GM19463 (cell line): ENCODE measurements at regions not wholly inside any gene's neighbourhood (a gene's known extent, or its start where the extent isn't known, plus 50 kb on each side); places are given as distances from the start of the nearest gene placed in this dataset.
"Not testable (repeated sequence)": the region's sequence is repeated elsewhere in the genome, so short reads cannot be mapped to it uniquely, and the experiment has no call there.

Experiments used
- ATAC-seq: cut with Tn5 transposase; IDR thresholded peaks from one replicate; pipeline ENCODE4 v1.9.1; 2021; ENCODE audit warnings: mild to moderate bottlenecking, moderate library complexity; ENCODE audit not compliant: unreplicated experiment

DNA sequence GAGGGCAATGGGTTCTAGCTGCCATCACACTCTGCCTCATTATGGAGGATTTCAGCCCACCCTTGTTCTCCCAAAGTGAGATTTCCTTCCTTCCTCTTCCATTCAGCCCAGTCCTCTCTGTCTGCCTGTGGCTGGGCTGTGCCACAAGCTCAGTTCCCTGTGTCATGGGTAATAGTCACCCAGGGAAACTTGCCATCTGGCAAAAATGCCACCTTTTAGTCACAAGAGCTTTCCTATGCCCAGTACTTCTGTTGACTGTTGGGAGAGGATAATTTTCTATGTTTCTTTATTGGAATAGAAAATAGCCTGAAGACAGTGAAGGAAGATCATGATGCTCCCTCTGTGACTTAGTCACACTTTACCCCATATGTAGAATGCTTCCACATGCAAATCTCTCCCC, 71.4 kb downstream of the TLR4 start:
- peak; percentile 3 for ATAC-seq

DNA sequence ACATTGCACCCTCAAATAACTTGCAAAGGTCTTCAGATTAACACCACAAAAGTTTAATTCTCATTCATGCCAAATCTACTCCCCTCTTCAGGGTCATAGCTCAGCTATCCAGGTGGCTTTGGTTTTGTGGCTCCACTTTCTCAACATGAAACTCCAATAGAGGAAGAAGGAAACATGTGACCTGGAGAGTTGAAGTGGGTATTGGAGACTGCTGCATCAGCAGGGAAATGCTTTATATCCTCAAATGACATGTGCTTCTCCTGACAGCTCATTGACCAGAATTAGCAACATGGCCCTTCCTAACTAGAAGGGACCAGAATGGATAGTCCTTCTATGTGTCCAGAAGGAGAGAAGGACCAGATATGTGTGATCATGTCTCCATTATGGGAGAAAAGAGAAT, 73.6 kb downstream of the TLR4 start:
- ATAC-seq: peak; percentile 71

DNA sequence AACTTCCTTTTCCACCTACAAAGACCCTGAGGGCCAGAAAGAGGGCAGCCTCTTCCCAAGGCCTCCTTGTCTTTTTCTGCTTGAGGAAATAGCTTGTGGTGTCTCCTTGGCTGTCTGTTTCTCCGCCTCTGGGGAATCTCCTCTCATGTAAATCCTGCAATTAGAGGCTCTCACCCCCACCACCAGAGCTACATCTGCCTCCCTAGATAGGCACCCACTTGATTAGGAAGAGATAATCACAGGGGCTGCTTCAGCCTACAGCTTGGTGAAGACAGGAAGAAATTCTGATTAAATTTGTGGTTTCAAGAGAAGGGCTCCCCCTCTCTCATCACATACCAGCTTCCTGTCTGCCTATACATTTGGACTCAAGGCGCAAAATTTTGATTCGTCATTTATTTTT, 75.6 kb downstream of the TLR4 start:
- ATAC-seq: no peak

DNA sequence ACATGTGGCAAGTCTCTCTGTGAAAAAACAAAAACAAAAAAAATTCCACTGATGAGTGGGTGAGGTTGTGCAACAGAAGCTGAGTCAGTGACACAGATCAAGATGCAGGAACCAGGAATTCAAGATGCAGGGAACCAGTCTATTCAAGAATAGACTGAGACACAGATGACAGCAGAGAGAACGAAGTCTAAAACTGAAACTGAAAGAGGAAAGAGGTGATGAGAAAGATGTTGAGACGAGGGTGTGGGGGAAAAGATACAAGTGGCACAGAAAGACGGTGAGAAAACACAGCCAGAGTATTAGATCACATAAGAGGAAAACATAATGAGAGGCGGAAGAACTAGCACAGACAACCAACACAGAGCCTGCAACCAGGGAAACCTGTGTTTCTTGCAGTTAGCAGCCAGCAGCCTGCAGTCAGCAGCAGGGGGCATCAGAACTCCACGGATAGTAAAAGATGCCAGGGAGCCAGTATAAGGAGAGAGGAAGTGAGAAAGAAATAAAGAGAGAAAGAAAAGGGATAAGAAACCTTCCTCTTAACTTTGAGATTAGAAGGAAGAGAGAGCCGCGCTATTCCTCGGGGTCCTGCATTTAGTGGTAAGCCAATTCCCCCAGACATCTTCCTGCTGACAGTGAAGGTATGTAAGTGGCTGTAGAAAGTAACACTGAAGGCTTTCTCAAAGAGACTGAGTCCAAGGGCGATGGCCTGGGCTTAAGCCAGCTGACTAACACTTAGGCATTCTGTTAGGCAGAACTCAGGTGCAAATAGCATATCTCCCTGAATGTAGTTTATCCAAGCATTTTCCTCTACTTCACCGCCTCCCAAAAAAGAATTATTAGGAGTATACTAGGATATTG, 79.0 kb downstream of the TLR4 start:
- peak; percentile 73 for ATAC-seq

DNA sequence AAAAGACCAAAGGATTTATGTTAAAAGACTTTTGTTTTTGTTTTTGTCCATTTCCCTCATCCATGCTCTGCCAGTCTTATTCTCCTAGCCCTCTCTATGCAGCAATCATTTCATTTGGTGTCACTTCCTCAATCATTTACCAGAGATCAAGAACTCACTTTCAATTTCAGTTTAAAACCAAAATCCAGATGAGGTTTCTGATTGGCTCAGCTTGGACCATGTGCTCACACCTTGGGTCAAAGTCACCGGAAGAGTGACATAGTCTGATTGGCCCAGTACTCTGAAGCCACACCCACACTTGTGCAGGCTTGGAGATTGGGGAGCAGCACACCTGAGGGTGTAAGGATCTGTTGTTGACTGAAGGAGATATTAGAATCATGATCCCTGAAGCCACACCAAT, 79.6 kb downstream of the TLR4 start:
- ATAC-seq: peak; percentile 70

DNA sequence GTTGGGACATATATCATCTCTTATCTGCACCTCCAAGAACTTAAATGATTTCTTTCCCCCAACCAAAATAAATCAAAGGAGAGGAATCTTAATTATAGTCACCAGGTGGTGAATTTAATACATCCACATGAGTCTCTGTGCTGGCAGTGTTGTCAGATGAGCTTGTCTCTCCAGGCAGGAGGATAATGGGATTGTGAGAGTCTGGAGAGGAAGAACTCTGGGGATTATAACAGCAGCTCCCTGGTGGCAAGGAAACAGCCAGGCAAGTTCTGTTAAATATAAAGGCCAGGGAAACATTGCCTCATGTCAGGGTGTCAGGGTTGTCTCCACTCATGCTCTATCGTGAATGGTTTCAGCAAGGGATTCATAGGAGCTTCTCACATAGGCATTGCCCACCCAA, 80.8 kb downstream of the TLR4 start:
- no peak for ATAC-seq

DNA sequence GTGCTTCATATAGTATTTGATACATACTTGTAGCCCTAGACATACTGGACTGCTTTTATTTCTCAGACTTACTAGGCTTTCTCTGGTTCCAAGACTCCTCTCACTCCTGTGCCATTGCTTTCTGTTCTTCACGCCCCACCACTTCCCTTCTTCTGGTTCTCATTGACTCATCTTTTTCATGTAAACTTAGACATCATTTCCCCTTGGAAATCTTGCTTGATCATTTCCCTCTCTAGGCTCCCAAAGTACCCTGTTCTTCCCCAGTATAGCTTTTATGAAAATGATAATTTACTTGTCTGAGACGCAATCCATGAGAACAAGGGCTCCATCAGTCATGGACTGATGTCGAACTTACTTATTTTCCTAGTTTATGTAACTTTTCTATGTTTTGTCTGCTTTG, 83.5 kb downstream of the TLR4 start:
- no peak for ATAC-seq

DNA sequence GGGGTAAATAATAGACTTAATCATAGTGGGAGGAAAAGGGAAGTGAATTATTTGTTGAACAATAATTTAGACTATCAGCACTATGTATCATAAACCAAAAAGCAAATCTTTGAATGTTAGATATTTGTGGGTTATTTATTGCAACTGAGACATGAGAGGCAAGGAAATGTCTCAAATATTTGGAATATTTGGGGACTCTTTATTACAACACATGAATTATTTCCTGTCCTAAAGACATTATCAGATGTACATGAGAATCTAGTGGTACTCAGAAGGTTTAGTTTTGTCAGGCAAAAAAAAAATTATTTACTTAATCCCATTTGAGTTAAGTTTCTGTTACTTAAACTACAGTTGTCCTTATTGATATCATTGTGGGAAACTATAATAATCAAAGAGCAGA, 91.1 kb downstream of the TLR4 start:
- ATAC-seq: no peak

DNA sequence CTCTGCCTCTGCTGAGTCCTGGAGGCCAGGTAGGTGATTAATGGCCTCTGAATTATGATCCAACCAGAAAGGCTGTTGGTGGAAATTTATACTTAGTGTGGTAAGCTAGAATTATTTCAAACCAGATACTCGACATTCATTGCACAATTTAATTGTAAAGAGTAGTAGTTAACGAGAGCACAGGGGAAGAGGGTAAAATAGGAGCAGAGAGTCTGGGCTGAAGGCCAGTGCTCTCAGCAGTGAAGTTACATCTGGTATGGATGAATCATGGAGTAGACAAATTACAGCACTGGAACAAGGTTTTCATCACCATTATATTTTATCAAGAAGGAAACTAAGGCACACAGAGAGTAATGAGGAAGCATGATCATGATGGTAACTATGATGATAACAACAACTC, 92.5 kb downstream of the TLR4 start:
- ATAC-seq: no peak

DNA sequence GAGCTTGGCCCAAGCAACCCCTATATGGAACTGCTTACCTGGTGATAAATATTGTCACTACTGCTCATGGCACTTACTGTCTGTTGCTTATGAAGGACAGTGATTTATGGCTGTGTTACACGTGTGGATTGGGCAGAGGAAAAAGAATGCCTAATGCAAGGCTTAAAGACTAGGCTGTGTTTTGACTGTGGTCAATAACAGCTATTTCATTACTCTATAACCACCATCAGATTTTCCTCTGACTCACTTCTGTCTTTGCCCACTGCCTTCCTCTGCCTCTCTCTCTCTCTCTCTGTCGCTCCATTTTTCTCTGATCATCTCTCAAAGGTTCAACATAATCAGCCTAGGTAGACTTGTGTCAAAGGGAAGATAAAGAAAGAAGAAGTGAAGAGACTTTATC, 96.2 kb downstream of the TLR4 start:
- no peak for ATAC-seq

DNA sequence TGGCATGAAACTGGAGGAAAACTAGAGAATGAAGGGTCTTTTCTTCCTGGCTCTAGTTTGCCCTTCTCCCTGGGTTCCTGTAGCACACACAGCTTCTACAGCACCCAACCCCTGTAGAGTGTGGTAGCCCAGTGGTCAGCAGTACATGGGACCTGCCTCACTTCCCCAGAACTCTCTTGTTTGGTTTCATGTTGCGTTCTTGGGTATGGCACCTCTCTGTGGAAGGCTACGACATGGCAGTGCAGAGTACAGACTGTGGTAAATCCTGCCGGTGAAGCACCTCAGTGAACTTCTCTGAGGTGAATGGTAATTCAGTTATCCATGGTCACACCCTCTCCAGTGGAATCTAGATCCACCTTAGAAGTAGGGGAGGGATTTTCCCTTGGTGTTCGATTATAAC, 105.5 kb downstream of the TLR4 start:
- no peak for ATAC-seq

DNA sequence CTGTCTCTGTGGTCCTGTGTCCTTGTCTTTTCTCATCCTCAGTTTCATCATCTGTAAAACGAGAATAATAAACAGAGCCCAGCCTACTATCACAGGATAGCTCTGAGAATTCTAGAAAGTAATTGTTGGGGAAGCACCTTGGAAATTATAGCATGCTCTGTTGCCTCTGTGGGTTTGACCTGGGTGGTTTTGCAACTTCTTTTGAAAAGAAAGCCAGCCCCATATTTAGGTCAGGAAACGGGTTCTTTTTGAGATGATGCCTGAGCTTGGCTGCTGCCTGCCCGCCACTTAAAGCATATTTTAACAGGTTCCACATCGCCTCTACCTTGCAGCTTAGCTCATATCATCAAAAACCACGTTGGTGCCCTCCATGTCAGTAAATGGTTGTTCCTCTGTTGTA, 111.1 kb downstream of the TLR4 start:
- ATAC-seq: peak; percentile 78

DNA sequence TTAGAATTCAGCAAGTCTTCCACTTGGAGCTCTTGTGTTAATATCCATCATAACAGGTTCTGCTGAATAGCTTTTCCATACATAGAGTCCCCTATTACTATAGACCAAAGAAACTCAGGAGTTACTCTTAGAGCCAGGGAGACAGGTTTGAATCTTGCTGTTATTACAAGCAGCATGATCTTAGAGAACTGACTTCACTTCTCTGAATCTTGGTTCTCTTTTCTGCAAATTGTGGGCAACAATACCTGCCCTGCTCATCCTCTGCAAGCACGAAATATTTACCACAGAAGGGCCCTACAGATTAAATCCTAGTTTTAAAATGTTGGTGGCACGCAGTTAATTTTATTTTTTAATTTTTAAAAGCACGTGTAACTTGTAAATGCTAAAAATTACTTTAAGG, 111.7 kb downstream of the TLR4 start:
- no peak for ATAC-seq

DNA sequence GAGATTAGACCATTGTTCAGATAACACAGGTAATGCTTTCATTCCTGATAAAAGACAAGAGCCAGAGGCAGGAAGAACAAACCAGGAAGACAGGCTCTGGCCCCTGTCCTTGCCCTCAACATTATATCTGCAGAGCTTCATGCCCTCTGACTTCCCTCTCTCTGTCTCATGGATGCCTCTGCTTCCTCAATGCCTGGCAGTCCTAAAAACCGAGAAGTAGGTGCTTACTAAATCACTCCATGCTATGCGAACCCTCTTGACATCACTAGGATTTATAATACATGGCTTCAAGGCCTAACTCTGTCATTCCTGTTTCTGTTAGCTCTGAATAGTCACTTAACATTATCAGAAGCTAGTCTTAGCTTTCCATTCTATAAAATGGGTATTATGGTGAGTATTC, 117.8 kb downstream of the TLR4 start:
- ATAC-seq: no peak

DNA sequence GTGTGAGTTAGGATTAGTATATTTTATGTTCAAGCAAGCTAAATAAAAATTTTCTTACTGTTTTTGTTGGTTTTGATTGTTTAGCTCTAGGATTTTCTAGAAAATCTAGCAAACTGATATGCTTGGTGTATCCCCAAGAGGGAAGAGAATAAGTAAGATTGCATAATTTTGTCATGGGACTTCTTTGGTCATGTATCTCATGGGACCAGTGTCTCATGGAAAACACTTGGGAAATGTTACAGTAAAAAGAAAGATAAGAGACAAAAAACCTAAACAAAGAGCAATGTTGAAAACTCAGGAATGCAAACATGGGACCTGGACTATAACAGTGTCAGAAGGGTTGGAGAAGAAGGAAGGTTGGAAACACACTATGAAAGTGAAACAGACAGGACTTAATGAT, 119.4 kb downstream of the TLR4 start:
- no peak for ATAC-seq

DNA sequence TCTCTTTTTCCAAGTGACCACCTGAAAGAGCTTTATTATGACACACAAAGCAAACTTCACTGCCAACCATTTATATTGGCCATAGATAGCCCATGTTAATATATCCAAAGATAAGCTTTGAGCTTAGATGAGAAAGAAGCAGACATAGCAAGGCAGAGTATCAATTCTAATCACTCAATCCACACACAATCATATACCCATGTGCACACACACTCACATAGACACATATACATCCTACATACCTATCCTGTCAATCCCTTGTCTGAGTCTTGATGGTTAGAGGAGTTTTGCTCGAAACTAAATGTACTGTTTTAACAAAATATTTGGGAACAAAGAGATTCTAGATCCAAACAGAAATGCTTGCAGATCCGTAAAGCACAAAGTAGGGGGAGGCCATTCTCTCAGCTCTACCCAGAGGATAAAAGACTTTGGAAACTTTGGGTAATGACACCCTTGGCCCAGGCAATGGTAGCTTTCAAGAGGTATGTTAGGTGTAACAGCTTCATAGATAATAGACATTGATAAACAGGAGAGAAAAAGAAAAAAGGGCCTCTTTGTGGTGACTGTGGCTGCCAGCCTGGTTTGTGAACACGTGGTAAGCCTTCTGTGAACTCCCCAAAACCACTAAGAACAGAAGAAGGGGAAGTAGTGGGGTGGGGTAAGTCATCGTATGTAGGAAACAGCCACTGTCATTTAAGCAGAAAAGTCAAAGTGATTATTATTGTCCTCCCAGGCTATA, 121.6 kb downstream of the TLR4 start:
- ATAC-seq: peak; percentile 98

DNA sequence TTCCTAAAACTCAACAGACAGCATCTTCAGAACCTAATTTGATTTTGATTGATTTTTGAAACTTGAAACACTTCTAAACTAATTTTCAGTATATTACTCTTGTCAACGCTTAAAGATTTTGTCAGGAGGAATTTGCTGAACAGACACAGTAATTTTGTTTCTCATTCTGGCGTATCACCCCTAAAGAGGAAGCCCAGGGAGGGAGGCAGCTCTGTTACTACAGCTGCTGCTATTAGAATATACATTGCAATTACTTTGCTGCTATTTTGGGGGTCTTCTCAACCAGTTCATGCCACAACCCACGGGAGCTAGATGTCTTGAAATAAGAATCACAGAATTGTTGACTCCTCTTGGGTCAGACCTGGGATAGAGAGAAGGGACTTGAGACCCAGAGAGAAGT, 122.6 kb downstream of the TLR4 start:
- no peak for ATAC-seq

DNA sequence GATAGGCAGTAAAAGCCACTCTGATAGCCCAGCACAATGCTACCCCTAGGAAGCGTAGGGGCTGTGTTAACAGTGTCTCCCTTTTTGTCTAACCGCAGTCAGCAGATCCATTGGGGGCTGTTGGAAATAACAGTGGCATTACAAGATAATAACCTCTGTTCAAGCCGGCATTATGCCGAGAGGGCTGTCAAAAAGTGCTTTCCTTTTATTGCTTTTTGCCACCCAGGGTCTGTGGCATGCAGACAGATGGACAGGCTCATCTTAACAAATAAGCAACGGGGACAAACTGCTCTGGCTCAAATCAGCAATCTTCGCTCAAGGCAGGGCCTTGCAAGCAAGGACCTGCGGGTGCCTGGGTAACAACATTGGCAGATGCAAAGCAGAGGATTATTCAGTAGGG, 123.3 kb downstream of the TLR4 start:
- no peak for ATAC-seq

DNA sequence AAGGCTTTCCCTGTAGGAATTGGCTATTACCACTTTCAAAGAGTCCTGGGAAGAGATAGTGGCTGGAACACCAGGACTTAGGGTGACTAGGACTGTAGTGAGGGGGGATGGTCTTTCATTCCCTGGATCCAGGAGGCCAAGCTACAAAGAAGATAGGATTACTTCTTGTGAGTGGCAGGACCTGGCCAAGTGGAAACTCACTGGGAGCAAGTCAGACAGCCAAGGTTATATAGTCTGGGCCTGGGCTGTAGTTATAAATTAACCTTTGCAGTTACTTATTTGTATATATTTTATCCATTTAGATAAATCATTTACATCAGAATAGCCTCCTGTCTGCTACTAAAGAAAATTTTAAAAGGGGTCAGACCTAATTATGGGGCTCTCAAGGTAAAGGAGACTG, 124.3 kb downstream of the TLR4 start:
- no peak for ATAC-seq

DNA sequence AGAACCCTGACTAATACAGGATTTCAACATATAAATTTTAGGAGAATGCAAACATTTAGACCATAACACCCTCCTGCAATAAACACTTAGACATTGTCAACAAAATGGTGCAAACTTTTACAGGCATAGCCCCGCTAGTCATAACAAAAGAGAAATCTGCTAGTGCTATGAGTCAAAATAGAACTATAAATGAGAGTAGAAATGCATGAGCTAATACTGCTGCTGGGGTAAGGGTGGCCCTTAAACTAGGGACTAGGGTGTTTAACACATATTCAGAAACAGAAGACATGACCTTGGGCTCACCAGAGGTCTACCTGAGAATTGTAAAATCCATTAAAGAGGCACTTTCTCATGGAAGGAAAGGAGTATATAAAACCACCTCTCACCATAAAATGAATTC, 131.6 kb downstream of the TLR4 start:
- peak; percentile 88 for ATAC-seq

DNA sequence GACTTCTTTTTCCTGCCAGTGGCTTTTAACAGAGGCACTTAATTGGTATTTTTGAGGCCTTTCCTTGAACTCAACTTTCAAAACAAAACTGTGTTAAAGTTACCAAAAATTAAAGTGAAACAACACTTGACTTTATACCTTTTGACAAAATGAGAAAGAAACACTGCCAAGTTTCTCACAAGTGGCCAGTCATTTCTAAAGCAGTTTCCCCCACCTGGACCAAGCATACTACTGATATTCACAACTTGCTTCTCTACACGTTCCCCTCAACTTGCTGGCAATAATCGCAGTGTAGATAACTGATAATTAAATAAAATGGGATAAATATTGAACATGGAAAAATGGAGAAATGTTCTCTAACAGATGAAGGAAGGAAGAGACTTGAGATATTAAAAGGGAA, 135.7 kb downstream of the TLR4 start:
- ATAC-seq: no peak

DNA sequence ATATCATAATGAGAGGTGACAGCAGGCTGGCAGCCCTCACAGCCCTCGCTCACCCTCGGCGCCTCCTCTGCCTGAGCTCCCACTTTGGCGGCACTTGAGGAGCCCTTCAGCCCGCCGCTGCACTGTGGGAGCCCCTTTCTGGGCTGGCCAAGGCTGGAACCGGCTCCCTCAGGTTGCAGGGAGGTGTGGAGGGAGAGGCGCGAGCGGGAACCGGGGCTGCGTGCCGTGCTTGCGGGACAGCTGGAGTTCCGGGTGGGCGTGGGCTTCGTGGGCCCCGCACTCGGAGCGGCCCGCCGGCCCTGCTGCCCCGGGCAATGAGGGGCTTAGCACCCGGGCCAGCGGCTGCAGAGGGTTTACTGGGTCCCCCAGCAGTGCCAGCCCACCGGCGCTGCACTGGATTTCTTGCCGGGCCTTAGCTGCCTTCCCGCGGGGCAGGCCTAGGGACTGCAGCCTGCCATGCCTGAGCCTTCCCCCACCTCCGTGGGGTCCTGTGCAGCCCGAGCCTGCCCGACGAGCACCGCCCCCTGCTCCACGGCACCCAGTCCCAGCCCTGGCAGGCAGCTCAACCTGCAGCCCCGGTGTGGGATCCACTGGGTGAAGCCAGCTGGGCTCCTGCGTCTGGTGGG, 147.7 kb downstream of the TLR4 start:
- not testable (repeated sequence) for ATAC-seq
